Hepatocyte (in vitro differentiated cells): ENCODE measurements at regions not wholly inside any gene's neighbourhood (a gene's known extent, or its start where the extent isn't known, plus 50 kb on each side); places are given as distances from the start of the nearest gene placed in this dataset.

Experiments used
- DNase-seq: peaks from one replicate; pipeline ENCODE4 v3.0.0-alpha.2; 2016; ENCODE audit warnings: low spot score
- H2AFZ ChIP-seq: fragments of 200-600 bp; sonication (generic); 2 replicates; pipeline ENCODE4 v1.6.0; 2016; ENCODE audit warnings: antibody characterized with exemption, mild to moderate bottlenecking
- H3K27ac ChIP-seq: fragments of 200-600 bp; sonication (generic); 2 replicates; pipeline ENCODE4 v1.5.1; 2016; ENCODE audit warnings: mild to moderate bottlenecking
- H3K27me3 ChIP-seq: fragments of 200-600 bp; sonication (generic); 2 replicates; pipeline ENCODE4 v1.6.1; 2016
- H3K36me3 ChIP-seq: fragments of 200-600 bp; sonication (generic); replicated peaks from 2 replicates; pipeline ENCODE4 v1.5.1; 2016; ENCODE audit warnings: low read depth; ENCODE audit not compliant: insufficient read depth
- H3K4me1 ChIP-seq: fragments of 200-600 bp; sonication (generic); 2 replicates; pipeline ENCODE4 v1.5.1; 2016; ENCODE audit warnings: mild to moderate bottlenecking, moderate library complexity; ENCODE audit not compliant: insufficient read depth
- H3K4me2 ChIP-seq: fragments of 200-600 bp; sonication (generic); 2 replicates; pipeline ENCODE4 v1.6.0; 2016
- H3K4me3 ChIP-seq: fragments of 200-600 bp; sonication (generic); 2 replicates; pipeline ENCODE4 v1.5.1; 2016; ENCODE audit warnings: mild to moderate bottlenecking
- H3K79me2 ChIP-seq: fragments of 200-600 bp; sonication (generic); 2 replicates; pipeline ENCODE4 v1.6.0; 2017; ENCODE audit warnings: mild to moderate bottlenecking
- H3K9me2 ChIP-seq: fragments of 200-600 bp; sonication (generic); replicated peaks from 2 replicates; pipeline ENCODE4 v1.6.0; 2017; ENCODE audit warnings: mild to moderate bottlenecking; ENCODE audit not compliant: insufficient read depth
- H3K9me3 ChIP-seq: fragments of 200-600 bp; sonication (generic); 2 replicates; pipeline ENCODE4 v1.5.1; 2016; ENCODE audit warnings: low read depth, mild to moderate bottlenecking
- H4K20me1 ChIP-seq: fragments of 200-600 bp; sonication (generic); 2 replicates; pipeline ENCODE4 v1.6.0; 2016; ENCODE audit warnings: mild to moderate bottlenecking; ENCODE audit not compliant: insufficient read depth, poor library complexity, severe bottlenecking
- EZH2 ChIP-seq: fragments of 200-600 bp; sonication (generic); IDR thresholded peaks from 2 replicates; pipeline ENCODE4 v1.6.1; 2016; ENCODE audit warnings: antibody characterized with exemption, mild to moderate bottlenecking, borderline replicate concordance
- EZH2phosphoT487 ChIP-seq: fragments of 200-600 bp; sonication (generic); IDR thresholded peaks from one replicate; pipeline ENCODE4 v1.6.1; 2018; ENCODE audit warnings: antibody characterized with exemption, mild to moderate bottlenecking, low read depth, moderate library complexity; ENCODE audit not compliant: unreplicated experiment, severe bottlenecking
- WGBS: methylation state at CpG from one replicate; pipeline ENCODE4 v1.1.6; 2016; ENCODE audit warnings: low lambda C conversion rate; ENCODE audit errors: missing lambda C conversion rate; 5-methylcytosine and 5-hydroxymethylcytosine counted together
- TF ChIP-seq, protein P1 (sequence below): fragments of 200-600 bp; sonication (generic); IDR thresholded peaks from 2 replicates; pipeline ENCODE4 v1.5.1; 2016; ENCODE audit warnings: antibody characterized with exemption, mild to moderate bottlenecking; ENCODE audit not compliant: poor library complexity

- peak; percentile 11 for DNase-seq
These were observed 153.4 kb downstream of the RGS9 start for GRCh38 chr17:65290616-65291015.

GRCh38 chr17:65290056-65290455 lies 152.9 kb downstream of the RGS9 start:
- H2AFZ ChIP-seq = no peak overlapping the region

More at GRCh38 chr17:65290616-65291015, 153.4 kb downstream of the RGS9 start:
- Histone ChIP-seq H3K36me3 (no peaks in the 10 kb centered on the region), H3K9me2 (no peaks in the 10 kb centered on the region), H3K27ac (peak overlapping the region; percentile 82), H3K4me2 (no peak overlapping the region), H3K9me3 (no peaks in the 10 kb centered on the region), H3K4me3 (no peak overlapping the region), H3K27me3 (no peaks in the 10 kb centered on the region), H2AFZ (no peak overlapping the region), H3K79me2 (no peaks in the 10 kb centered on the region), H3K4me1 (peaks cover 6% of the 10 kb centered on the region), H4K20me1 (no peaks in the 10 kb centered on the region)
- TF ChIP-seq EZH2phosphoT487 = no peak
- TF ChIP-seq, protein P1, sequence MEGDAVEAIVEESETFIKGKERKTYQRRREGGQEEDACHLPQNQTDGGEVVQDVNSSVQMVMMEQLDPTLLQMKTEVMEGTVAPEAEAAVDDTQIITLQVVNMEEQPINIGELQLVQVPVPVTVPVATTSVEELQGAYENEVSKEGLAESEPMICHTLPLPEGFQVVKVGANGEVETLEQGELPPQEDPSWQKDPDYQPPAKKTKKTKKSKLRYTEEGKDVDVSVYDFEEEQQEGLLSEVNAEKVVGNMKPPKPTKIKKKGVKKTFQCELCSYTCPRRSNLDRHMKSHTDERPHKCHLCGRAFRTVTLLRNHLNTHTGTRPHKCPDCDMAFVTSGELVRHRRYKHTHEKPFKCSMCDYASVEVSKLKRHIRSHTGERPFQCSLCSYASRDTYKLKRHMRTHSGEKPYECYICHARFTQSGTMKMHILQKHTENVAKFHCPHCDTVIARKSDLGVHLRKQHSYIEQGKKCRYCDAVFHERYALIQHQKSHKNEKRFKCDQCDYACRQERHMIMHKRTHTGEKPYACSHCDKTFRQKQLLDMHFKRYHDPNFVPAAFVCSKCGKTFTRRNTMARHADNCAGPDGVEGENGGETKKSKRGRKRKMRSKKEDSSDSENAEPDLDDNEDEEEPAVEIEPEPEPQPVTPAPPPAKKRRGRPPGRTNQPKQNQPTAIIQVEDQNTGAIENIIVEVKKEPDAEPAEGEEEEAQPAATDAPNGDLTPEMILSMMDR = no peak
- TF ChIP-seq EZH2 = no peak
- WGBS = 84% methylated on average over 8 of the region's 8 CpGs

GRCh38 chr17:65287040-65287439 lies 149.9 kb downstream of the RGS9 start:
- TF ChIP-seq, protein P1 = no peak
- TF ChIP-seq EZH2 (no peak), EZH2phosphoT487 (no peak)

More at GRCh38 chr17:65290056-65290455, 152.9 kb downstream of the RGS9 start:
- H3K79me2 ChIP-seq = no peaks in the 10 kb centered on the region
- no peaks in the 10 kb centered on the region for H3K9me2 ChIP-seq
- H3K27me3 ChIP-seq = no peaks in the 10 kb centered on the region
- WGBS = 48% methylated on average over 1 of the region's 1 CpG
- TF ChIP-seq EZH2 (no peak), EZH2phosphoT487 (no peak)
- TF ChIP-seq, protein P1 = no peak
- no peak overlapping the region for H3K4me3 ChIP-seq
- no peak overlapping the region for H3K4me2 ChIP-seq
- H4K20me1 ChIP-seq = no peaks in the 10 kb centered on the region
- H3K27ac ChIP-seq = peak overlapping the region; percentile 82
- DNase-seq = peak; percentile 34
- H3K4me1 ChIP-seq = peaks cover 6% of the 10 kb centered on the region
- no peaks in the 10 kb centered on the region for H3K36me3 ChIP-seq
- H3K9me3 ChIP-seq = no peaks in the 10 kb centered on the region

DNA sequence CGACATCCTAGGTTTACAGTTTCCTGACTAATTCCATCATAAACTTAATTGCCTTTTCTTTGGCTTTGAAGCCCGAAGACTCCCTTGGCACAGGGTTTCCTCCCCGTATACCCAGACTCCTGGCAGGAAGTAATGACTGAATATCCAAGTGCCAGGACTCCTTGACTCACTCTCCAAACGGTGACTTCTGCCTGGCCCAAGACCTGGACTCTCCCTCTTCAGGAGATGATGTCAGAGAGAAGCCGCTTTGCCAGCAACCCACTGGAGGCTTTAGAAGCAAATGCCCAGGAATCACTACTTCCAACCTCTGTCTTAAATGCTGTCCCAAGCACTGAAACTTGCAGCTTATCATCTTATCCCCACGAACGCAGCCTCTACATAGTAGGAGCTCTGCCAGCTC lies 146.5 kb downstream of the RGS9 start:
- DNase-seq = no peak
- Histone ChIP-seq H3K79me2 (no peaks in the 10 kb centered on the region), H3K9me2 (no peaks in the 10 kb centered on the region), H4K20me1 (no peaks in the 10 kb centered on the region), H3K4me3 (no peak overlapping the region), H3K4me1 (no peaks in the 10 kb centered on the region), H3K27ac (no peak overlapping the region), H3K36me3 (no peaks in the 10 kb centered on the region), H3K4me2 (no peak overlapping the region), H2AFZ (no peak overlapping the region), H3K9me3 (no peaks in the 10 kb centered on the region), H3K27me3 (no peaks in the 10 kb centered on the region)
- no peak for TF ChIP-seq EZH2phosphoT487
- 78% methylated on average over 7 of the region's 7 CpGs for WGBS

More at GRCh38 chr17:65287040-65287439, 149.9 kb downstream of the RGS9 start:
- Histone ChIP-seq H3K27me3 (no peaks in the 10 kb centered on the region), H3K4me1 (peaks cover 6% of the 10 kb centered on the region), H3K9me3 (no peaks in the 10 kb centered on the region), H3K4me3 (no peak overlapping the region), H2AFZ (no peak overlapping the region), H3K9me2 (no peaks in the 10 kb centered on the region), H3K36me3 (no peaks in the 10 kb centered on the region), H3K4me2 (no peak overlapping the region), H4K20me1 (no peaks in the 10 kb centered on the region), H3K27ac (no peak overlapping the region), H3K79me2 (no peaks in the 10 kb centered on the region)
- 26% methylated on average over 4 of the region's 4 CpGs for WGBS
- no peak for DNase-seq
